ENCODE measurements at regions not wholly inside any gene's neighbourhood (a gene's known extent, or its start where the extent isn't known, plus 50 kb on each side); places are given as distances from the start of the nearest gene placed in this dataset.

DNA sequence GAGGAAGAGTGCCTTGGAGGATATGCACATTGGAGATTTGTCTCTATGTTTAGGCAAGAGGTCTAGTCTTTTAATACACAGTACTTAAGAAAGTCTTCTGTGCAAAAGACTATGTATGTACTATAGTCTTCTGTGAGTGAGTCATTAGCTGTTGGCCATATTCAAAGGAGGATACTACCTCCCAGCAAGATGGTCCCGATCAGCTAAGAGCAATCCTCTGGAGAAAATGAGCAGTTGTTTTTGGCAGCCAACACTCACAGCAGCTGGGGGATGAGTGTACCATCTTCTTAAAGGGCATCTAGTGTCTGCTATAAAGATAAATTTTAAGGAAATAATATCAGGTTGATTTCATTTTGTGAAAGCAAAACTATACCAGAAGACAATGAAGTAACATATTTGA lies 487.8 kb downstream of the KCTD12 start:
- TF ChIP-seq GATA2 (IDR thresholded peaks at IDR 0.05; ENCODE audit: low read depth, low read length) = no peak
- TF ChIP-seq GATA3 (IDR thresholded peaks at IDR 0.05; ENCODE audit: low read depth, low read length) = no peak
